ENCODE measurements at regions not wholly inside any gene's neighbourhood (a gene's known extent, or its start where the extent isn't known, plus 50 kb on each side); places are given as distances from the start of the nearest gene placed in this dataset.
"Not testable (repeated sequence)": the region's sequence is repeated elsewhere in the genome, so short reads cannot be mapped to it uniquely, and the experiment has no call there.

DNA sequence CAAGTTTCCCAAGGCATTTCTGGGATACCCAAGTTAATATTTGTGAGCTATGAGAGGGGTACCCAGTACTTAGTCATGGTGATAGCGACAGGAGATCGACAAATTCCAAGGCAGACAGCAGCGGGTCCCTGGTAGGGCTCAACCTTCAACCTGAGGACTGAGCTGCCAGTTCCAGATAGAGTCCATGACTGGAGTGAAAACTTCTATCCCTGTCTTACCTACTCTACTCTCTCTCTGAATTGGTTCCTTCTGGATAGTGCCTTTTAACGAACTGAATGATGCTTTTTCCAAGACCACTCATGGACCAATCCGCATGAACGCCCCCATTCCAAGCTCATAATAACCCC lies 76.9 kb upstream of the ALG10 start:
- no peaks in the 10 kb centered on the region for H3K4me1 ChIP-seq (ENCODE audit: low read length)
- no peak overlapping the region for H3K9ac ChIP-seq (ENCODE audit: low read length)
- no peaks in the 10 kb centered on the region for H3K36me3 ChIP-seq (replicated peaks; ENCODE audit: insufficient read depth, low read length)
- no peaks in the 10 kb centered on the region for H3F3A ChIP-seq (ENCODE audit: insufficient read depth, low read length)
- H3K4me3 ChIP-seq (ENCODE audit: low read length), result no peak overlapping the region
- H3K4me2 ChIP-seq (ENCODE audit: low read depth, low read length), result no peak overlapping the region
- no peak overlapping the region for H3K27ac ChIP-seq (ENCODE audit: low read length)
- H3K9me2 ChIP-seq (replicated peaks; ENCODE audit: insufficient read depth, low read length), result no peaks in the 10 kb centered on the region
- DNase-seq, result no peak
- no peaks in the 10 kb centered on the region for H4K20me1 ChIP-seq (ENCODE audit: insufficient read depth, low read length)
- TF ChIP-seq EZH2phosphoT487 (IDR thresholded peaks at IDR 0.05; ENCODE audit: low read length) (no peak), EZH2 (optimal IDR thresholded peaks at IDR 0.05; ENCODE audit: low read depth, low read length) (no peak)
- TF ChIP-seq, protein P1, sequence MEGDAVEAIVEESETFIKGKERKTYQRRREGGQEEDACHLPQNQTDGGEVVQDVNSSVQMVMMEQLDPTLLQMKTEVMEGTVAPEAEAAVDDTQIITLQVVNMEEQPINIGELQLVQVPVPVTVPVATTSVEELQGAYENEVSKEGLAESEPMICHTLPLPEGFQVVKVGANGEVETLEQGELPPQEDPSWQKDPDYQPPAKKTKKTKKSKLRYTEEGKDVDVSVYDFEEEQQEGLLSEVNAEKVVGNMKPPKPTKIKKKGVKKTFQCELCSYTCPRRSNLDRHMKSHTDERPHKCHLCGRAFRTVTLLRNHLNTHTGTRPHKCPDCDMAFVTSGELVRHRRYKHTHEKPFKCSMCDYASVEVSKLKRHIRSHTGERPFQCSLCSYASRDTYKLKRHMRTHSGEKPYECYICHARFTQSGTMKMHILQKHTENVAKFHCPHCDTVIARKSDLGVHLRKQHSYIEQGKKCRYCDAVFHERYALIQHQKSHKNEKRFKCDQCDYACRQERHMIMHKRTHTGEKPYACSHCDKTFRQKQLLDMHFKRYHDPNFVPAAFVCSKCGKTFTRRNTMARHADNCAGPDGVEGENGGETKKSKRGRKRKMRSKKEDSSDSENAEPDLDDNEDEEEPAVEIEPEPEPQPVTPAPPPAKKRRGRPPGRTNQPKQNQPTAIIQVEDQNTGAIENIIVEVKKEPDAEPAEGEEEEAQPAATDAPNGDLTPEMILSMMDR (IDR thresholded peaks at IDR 0.05; ENCODE audit: low read length), result no peak
- H3K9me3 ChIP-seq (replicated peaks; ENCODE audit: insufficient read depth, low read length), result no peaks in the 10 kb centered on the region
- no peaks in the 10 kb centered on the region for H3K79me2 ChIP-seq (ENCODE audit: low read length)
- no peak overlapping the region for H2AFZ ChIP-seq (ENCODE audit: low read length)
- no peaks in the 10 kb centered on the region for H3K27me3 ChIP-seq (replicated peaks; ENCODE audit: insufficient read depth, low read length)

DNA sequence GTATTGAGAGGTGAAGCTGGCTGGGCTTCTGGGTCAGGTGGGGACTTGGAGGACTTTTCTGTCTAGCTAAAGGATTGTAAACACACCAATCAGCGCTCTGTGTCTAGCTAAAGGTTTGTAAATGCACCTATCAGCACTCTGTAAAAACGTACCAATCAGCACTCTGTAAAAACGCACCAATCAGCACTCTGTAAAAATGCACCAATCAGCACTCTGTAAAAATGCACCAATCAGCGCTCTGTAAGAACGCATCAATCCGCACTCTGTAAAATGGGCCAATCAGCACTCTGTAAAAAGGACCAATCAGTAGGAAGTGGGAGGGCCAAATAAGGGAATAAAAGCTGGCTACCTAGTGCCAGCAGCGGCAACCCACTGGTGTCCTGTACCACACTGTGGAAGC lies 56.1 kb upstream of the ALG10 start:
- H3K9ac ChIP-seq (ENCODE audit: low read length); H3K27me3 ChIP-seq (replicated peaks; ENCODE audit: insufficient read depth, low read length); H3K79me2 ChIP-seq (ENCODE audit: low read length); H3K4me1 ChIP-seq (ENCODE audit: low read length); H3K9me3 ChIP-seq (replicated peaks; ENCODE audit: insufficient read depth, low read length); H2AFZ ChIP-seq (ENCODE audit: low read length); H3K4me2 ChIP-seq (ENCODE audit: low read depth, low read length); H3K4me3 ChIP-seq (ENCODE audit: low read length); DNase-seq; H3K36me3 ChIP-seq (replicated peaks; ENCODE audit: insufficient read depth, low read length); H3K9me2 ChIP-seq (replicated peaks; ENCODE audit: insufficient read depth, low read length); H3F3A ChIP-seq (ENCODE audit: insufficient read depth, low read length); H3K27ac ChIP-seq (ENCODE audit: low read length); H4K20me1 ChIP-seq (ENCODE audit: insufficient read depth, low read length): not testable (repeated sequence)

GRCh38 chr12:33967760-33968159 lies 54.5 kb upstream of the ALG10 start:
- Histone ChIP-seq H4K20me1 (ENCODE audit: insufficient read depth, low read length) (no peaks in the 10 kb centered on the region), H3K9me3 (replicated peaks; ENCODE audit: insufficient read depth, low read length) (no peaks in the 10 kb centered on the region), H3K27me3 (replicated peaks; ENCODE audit: insufficient read depth, low read length) (no peaks in the 10 kb centered on the region), H3K4me1 (ENCODE audit: low read length) (no peaks in the 10 kb centered on the region), H3K9me2 (replicated peaks; ENCODE audit: insufficient read depth, low read length) (no peaks in the 10 kb centered on the region), H3K27ac (ENCODE audit: low read length) (no peak overlapping the region), H3K36me3 (replicated peaks; ENCODE audit: insufficient read depth, low read length) (no peaks in the 10 kb centered on the region), H3K4me2 (ENCODE audit: low read depth, low read length) (no peak overlapping the region), H3K9ac (ENCODE audit: low read length) (no peak overlapping the region), H2AFZ (ENCODE audit: low read length) (no peak overlapping the region), H3F3A (ENCODE audit: insufficient read depth, low read length) (no peaks in the 10 kb centered on the region), H3K4me3 (ENCODE audit: low read length) (no peak overlapping the region), H3K79me2 (ENCODE audit: low read length) (no peaks in the 10 kb centered on the region)
- TF ChIP-seq EZH2 (optimal IDR thresholded peaks at IDR 0.05; ENCODE audit: low read depth, low read length) (no peak), EZH2phosphoT487 (IDR thresholded peaks at IDR 0.05; ENCODE audit: low read length) (no peak)
- TF ChIP-seq, protein P1 (IDR thresholded peaks at IDR 0.05; ENCODE audit: low read length), result no peak
- no peak for DNase-seq
